ENCODE measurements at regions not wholly inside any gene's neighbourhood (a gene's known extent, or its start where the extent isn't known, plus 50 kb on each side); places are given as distances from the start of the nearest gene placed in this dataset.
A peak's percentile ranks its signal among the peaks of the same experiment; 100 is the strongest.

GRCh38 chr2:35871672-35872071 is 483.9 kb upstream of the CRIM1 start:
- no peaks in the 10 kb centered on the region for H3K36me3 ChIP-seq (ENCODE audit: control insufficient read depth in 2 of 3, insufficient read depth in 3 of 3, low read length in 3 of 3)
- H3K4me3 ChIP-seq (ENCODE audit: low read length in 3 of 3), result no peak overlapping the region
- TF ChIP-seq CTCF (IDR thresholded peaks at IDR 0.05; ENCODE audit: borderline replicate concordance, extremely low read depth, insufficient read depth), result no peak
- intact Hi-C loops (cut with DNase I), result no loop called here
- FAIRE-seq (no peak), DNase-seq (no peak)
- H3K4me1 ChIP-seq (ENCODE audit: control insufficient read depth in 2 of 3, insufficient read depth in 2 of 3, low read depth in 1 of 3, low read length in 3 of 3), result no peaks in the 10 kb centered on the region
- H3K9ac ChIP-seq (ENCODE audit: low read length in 3 of 3), result no peak overlapping the region
- H3K9me3 ChIP-seq (ENCODE audit: control insufficient read depth in 2 of 3, insufficient read depth in 1 of 3, low read length in 3 of 3), result no peaks in the 10 kb centered on the region
- no peak overlapping the region for H3K27ac ChIP-seq (ENCODE audit: low read depth in 2 of 2, low read length in 2 of 2)
- no peaks in the 10 kb centered on the region for H3K27me3 ChIP-seq (ENCODE audit: control insufficient read depth, insufficient read depth, low read length)

- no peak for DNase-seq
- no peak for TF ChIP-seq CTCF (IDR thresholded peaks at IDR 0.05; ENCODE audit: borderline replicate concordance, extremely low read depth, insufficient read depth)
- Histone ChIP-seq H3K9ac (ENCODE audit: low read length in 3 of 3) (no peak overlapping the region), H3K4me1 (ENCODE audit: control insufficient read depth in 2 of 3, insufficient read depth in 2 of 3, low read depth in 1 of 3, low read length in 3 of 3) (no peaks in the 10 kb centered on the region), H3K27me3 (ENCODE audit: control insufficient read depth, insufficient read depth, low read length) (no peaks in the 10 kb centered on the region), H3K4me3 (ENCODE audit: low read length in 3 of 3) (no peak overlapping the region), H3K36me3 (ENCODE audit: control insufficient read depth in 2 of 3, insufficient read depth in 3 of 3, low read length in 3 of 3) (no peaks in the 10 kb centered on the region), H3K27ac (ENCODE audit: low read depth in 2 of 2, low read length in 2 of 2) (no peak overlapping the region), H3K9me3 (ENCODE audit: control insufficient read depth in 2 of 3, insufficient read depth in 1 of 3, low read length in 3 of 3) (no peaks in the 10 kb centered on the region)
- FAIRE-seq, result no peak
- intact Hi-C loops (cut with DNase I), result no loop called here
Observed at GRCh38 chr2:35870713-35871112, 484.9 kb upstream of the CRIM1 start.

GRCh38 chr2:35864141-35864540 is 491.4 kb upstream of the CRIM1 start:
- no peak overlapping the region for H3K27ac ChIP-seq (ENCODE audit: low read depth in 2 of 2, low read length in 2 of 2)
- no peak overlapping the region for H3K9ac ChIP-seq (ENCODE audit: low read length in 3 of 3)
- no peaks in the 10 kb centered on the region for H3K9me3 ChIP-seq (ENCODE audit: control insufficient read depth in 2 of 3, insufficient read depth in 1 of 3, low read length in 3 of 3)
- no peak overlapping the region for H3K4me3 ChIP-seq (ENCODE audit: low read length in 3 of 3)
- FAIRE-seq (no peak), DNase-seq (peak in 1 of 5 donors; percentile 13)
- H3K27me3 ChIP-seq (ENCODE audit: control insufficient read depth, insufficient read depth, low read length), result no peaks in the 10 kb centered on the region
- H3K36me3 ChIP-seq (ENCODE audit: control insufficient read depth in 2 of 3, insufficient read depth in 3 of 3, low read length in 3 of 3), result no peaks in the 10 kb centered on the region
- no peaks in the 10 kb centered on the region for H3K4me1 ChIP-seq (ENCODE audit: control insufficient read depth in 2 of 3, insufficient read depth in 2 of 3, low read depth in 1 of 3, low read length in 3 of 3)
- intact Hi-C loops (cut with DNase I), result no loop called here
- TF ChIP-seq CTCF (IDR thresholded peaks at IDR 0.05; ENCODE audit: borderline replicate concordance, extremely low read depth, insufficient read depth), result no peak

DNA sequence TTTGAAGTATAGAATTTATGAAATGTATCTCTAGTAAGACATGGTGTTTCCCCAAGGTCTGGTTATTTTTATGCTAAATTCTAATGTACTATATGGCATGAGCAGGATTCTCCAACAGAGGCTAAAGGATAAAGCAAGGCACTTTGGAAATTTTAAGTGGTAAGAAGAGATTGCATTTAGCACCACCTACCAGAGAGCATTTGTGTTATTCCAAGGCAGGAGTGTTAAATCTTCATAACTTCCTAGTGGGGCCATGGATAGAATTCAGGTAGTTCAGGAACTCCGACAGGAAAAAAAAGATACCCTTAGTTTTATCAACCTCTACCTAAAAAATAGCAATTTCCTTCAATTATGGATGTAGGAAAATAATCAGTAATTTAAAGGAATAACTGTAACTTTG is 497.4 kb upstream of the CRIM1 start:
- FAIRE-seq, result no peak
- no peak overlapping the region for H3K27ac ChIP-seq (ENCODE audit: low read depth in 2 of 2, low read length in 2 of 2)
- no peak for TF ChIP-seq CTCF (IDR thresholded peaks at IDR 0.05; ENCODE audit: borderline replicate concordance, extremely low read depth, insufficient read depth)
- no peak overlapping the region for H3K9ac ChIP-seq (ENCODE audit: low read length in 3 of 3)
- peak in 1 of 5 donors; percentile 32 for DNase-seq
- H3K4me1 ChIP-seq (ENCODE audit: control insufficient read depth in 2 of 3, insufficient read depth in 2 of 3, low read depth in 1 of 3, low read length in 3 of 3), result no peaks in the 10 kb centered on the region
- intact Hi-C loops (cut with DNase I), result no loop called here
- H3K4me3 ChIP-seq (ENCODE audit: low read length in 3 of 3), result no peak overlapping the region
- no peaks in the 10 kb centered on the region for H3K36me3 ChIP-seq (ENCODE audit: control insufficient read depth in 2 of 3, insufficient read depth in 3 of 3, low read length in 3 of 3)
- H3K9me3 ChIP-seq (ENCODE audit: control insufficient read depth in 2 of 3, insufficient read depth in 1 of 3, low read length in 3 of 3), result no peaks in the 10 kb centered on the region
- no peaks in the 10 kb centered on the region for H3K27me3 ChIP-seq (ENCODE audit: control insufficient read depth, insufficient read depth, low read length)

All from kidney (tissue), 13 donors.